ENCODE measurements at regions not wholly inside any gene's neighbourhood (a gene's known extent, or its start where the extent isn't known, plus 50 kb on each side); places are given as distances from the start of the nearest gene placed in this dataset.
"Not testable (repeated sequence)": the region's sequence is repeated elsewhere in the genome, so short reads cannot be mapped to it uniquely, and the experiment has no call there.

DNA sequence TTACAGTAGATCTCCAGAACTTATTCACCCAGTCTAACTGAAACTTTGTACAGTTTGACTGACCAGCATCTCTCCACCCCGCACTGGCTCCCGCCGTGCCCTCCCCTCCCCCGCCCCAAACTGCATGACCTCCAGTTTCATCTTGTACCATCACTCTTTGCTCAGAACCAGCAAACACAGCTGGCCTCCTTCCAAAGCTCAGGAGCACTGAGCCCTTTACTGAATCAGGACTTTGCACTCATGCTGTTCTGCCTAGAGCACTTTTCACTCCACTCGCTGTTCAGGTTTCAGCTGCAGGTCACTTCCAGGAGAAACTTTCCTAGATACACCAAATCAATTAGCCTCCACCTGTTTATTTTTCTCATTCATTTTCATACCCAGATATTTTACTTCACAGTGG is 455.3 kb upstream of the PDE3A start:
- Histone ChIP-seq H3K27me3 (ENCODE audit: control insufficient read depth, insufficient read depth) (no peaks in the 10 kb centered on the region), H3K4me1 (ENCODE audit: control insufficient read depth, insufficient read depth, low read length) (no peaks in the 10 kb centered on the region), H3K9me3 (ENCODE audit: control insufficient read depth, low read length) (no peaks in the 10 kb centered on the region), H3K27ac (ENCODE audit: low read length) (no peak overlapping the region), H3K4me3 (ENCODE audit: low read length) (no peak overlapping the region)
- DNase-seq: peak in 1 of 3 donors; percentile 51
- intact Hi-C loops (cut with DNase I): loop anchor here in 2 of 4 donors (10.0 kb wide), 3 partner anchors 138 to 692 kb away; no protein-coding TSS in a partner anchor
- 76% methylated on average over 5 of the region's 5 CpGs for WGBS
- ATAC-seq: peak in 1 of 2 donors; percentile 26

DNA sequence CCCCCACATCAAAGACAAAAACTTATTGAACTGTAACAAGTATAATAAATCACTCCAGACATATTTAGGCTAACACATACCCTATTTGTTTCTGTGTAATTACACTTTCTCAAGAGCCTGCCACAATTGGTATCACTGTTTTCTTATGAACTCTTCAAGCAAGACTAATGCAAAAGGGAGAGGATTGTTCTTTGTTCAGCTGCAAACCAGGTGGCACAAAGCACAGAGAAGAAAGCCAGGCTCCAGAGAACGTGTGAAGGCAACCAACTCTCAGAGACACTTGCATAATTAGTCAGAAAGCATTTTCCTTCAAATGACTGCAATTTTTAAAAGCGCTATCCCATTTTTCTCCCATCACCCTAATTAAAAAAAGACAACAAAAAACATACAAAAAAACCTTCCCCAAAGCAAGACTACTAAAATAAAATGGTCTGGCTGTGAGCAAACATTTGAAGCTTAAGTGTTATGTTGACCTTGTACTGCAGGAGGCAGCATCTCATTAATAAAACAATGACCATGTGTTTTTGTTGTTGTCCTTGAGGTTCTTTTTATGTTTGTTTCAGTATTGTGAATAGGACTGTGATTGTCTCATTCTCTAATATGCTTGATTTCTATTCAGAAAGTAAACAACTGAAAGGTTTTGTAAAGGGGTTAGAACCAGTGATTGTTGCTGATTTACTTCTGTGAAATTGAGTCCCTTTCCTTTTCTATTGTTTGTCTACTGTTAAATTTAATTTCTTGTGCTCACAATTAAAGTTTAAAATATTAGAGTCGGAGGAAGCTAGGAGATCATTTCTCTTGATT is 452.7 kb upstream of the PDE3A start:
- no peak for DNase-seq
- WGBS: 72% methylated on average over 3 of the region's 3 CpGs
- no peaks in the 10 kb centered on the region for H3K27me3 ChIP-seq (ENCODE audit: control insufficient read depth, insufficient read depth)
- no peaks in the 10 kb centered on the region for H3K4me1 ChIP-seq (ENCODE audit: control insufficient read depth, insufficient read depth, low read length)
- H3K27ac ChIP-seq (ENCODE audit: low read length): no peak overlapping the region
- H3K9me3 ChIP-seq (ENCODE audit: control insufficient read depth, low read length): no peaks in the 10 kb centered on the region
- no peak overlapping the region for H3K4me3 ChIP-seq (ENCODE audit: low read length)
- intact Hi-C loops (cut with DNase I): loop anchor here in 2 of 4 donors (10.0 kb wide), 3 partner anchors 141 to 689 kb away; no protein-coding TSS in a partner anchor
- peak; percentile 52 to 57 for ATAC-seq

DNA sequence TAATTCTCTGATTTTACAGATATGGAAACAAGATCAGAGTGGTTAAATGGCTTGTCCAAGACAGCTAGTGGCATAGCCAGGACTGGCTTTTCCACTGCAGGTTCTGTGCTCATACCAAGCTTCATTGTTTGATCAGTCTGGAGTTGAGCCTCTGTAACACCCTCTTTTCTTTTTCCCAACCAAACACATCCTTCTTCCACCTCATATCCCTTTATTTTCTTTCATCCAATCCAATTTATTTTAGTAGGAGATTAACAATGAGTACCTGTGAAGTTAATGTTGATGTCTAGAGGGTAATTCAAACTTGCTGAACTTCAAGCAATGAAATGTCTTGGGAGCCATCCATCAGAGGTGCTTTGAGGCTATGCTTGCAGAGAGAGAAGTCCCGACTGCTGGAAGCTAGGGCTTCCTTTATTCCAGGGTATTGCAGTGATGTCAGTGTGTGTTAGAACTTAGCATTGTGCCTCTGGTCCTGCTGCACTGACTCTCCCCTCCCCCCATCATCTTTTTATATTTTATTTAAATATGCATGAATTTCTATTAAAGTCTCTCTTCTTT is 452.1 kb upstream of the PDE3A start:
- intact Hi-C loops (cut with DNase I): loop anchor here in 2 of 4 donors (10.0 kb wide), 3 partner anchors 141 to 689 kb away; no protein-coding TSS in a partner anchor
- DNase-seq: no peak

DNA sequence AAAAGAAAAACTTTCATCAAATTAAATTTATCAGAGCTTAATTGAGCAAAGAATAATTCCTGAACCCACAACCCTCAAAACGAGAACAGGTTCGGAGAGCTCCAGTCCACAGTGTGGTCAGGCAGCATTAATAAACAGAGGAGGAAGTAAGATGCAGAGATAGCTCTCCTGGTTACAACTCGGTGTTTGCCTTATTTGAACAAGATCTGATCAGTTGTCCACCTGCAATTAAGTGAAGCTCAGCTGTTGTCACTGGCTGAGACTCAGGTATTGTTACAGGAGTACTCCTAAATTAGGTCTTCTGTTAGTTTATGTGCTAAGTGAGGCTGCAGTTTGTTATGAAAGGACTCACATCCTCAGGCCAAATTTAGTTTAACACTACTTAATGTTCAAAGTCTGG is 451.4 kb upstream of the PDE3A start:
- no peak overlapping the region for H3K4me3 ChIP-seq (ENCODE audit: low read length)
- H3K4me1 ChIP-seq (ENCODE audit: control insufficient read depth, insufficient read depth, low read length): no peaks in the 10 kb centered on the region
- DNase-seq: no peak
- 84% methylated on average over 3 of the region's 3 CpGs for WGBS
- peak in 1 of 2 donors; percentile 31 for ATAC-seq
- H3K27me3 ChIP-seq (ENCODE audit: control insufficient read depth, insufficient read depth): no peaks in the 10 kb centered on the region
- no peak overlapping the region for H3K27ac ChIP-seq (ENCODE audit: low read length)
- intact Hi-C loops (cut with DNase I): loop anchor here in 2 of 4 donors (10.0 kb wide), 3 partner anchors 142 to 688 kb away; no protein-coding TSS in a partner anchor
- H3K9me3 ChIP-seq (ENCODE audit: control insufficient read depth, low read length): no peaks in the 10 kb centered on the region

More for the DNA sequence above, 452.1 kb upstream of the PDE3A start:
- H3K27ac ChIP-seq (ENCODE audit: low read length): no peak overlapping the region
- 44% methylated on average over 1 of the region's 1 CpG for WGBS
- H3K9me3 ChIP-seq (ENCODE audit: control insufficient read depth, low read length): no peaks in the 10 kb centered on the region
- ATAC-seq: no peak
- no peaks in the 10 kb centered on the region for H3K4me1 ChIP-seq (ENCODE audit: control insufficient read depth, insufficient read depth, low read length)
- H3K4me3 ChIP-seq (ENCODE audit: low read length): no peak overlapping the region
- no peaks in the 10 kb centered on the region for H3K27me3 ChIP-seq (ENCODE audit: control insufficient read depth, insufficient read depth)

DNA sequence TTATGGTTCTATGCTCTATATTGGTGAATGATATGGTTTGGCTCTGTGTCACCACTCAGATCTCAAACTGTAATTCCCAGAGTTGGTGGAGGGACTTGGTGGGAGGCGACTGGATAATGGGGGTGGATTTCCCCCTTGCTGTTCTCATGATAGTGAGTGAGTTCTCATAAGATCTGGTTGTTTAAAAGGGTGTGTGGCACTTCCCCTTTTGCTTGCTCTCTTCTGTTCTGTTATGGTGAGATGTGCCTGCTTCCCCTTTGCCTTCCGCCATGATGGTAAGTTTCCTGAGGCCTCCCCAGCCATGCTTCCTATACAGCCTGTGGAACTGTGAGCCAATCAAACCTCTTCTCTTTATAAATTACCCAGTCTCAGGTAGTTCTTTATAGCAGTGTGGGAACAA is 446.6 kb upstream of the PDE3A start:
- intact Hi-C loops (cut with DNase I); ATAC-seq; DNase-seq; H3K9me3 ChIP-seq (ENCODE audit: control insufficient read depth, low read length); H3K27ac ChIP-seq (ENCODE audit: low read length); H3K4me1 ChIP-seq (ENCODE audit: control insufficient read depth, insufficient read depth, low read length); H3K4me3 ChIP-seq (ENCODE audit: low read length); H3K27me3 ChIP-seq (ENCODE audit: control insufficient read depth, insufficient read depth): not testable (repeated sequence)
- WGBS: 63% methylated on average over 2 of the region's 2 CpGs

DNA sequence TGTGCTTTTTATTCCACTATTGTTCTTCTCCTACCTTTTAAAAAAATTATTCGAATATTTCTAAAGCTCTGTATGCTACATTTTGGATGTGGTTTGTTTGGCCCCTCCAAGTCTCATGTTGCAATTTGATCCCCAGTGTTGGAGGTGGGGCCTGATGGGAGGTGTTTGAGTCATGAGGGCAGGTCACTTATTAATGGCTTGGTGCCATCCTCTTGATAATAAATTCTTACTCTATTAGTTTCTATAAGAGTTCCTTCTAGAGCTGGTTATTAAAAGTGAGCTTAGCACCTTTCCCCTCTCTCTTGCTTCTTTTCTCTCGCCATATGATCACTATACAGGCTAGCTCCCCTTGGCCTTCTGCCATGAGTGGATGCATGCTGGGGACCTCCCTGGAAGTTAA is 445.6 kb upstream of the PDE3A start:
- Histone ChIP-seq H3K27me3 (ENCODE audit: control insufficient read depth, insufficient read depth) (no peaks in the 10 kb centered on the region), H3K4me3 (ENCODE audit: low read length) (no peak overlapping the region), H3K9me3 (ENCODE audit: control insufficient read depth, low read length) (no peaks in the 10 kb centered on the region), H3K27ac (ENCODE audit: low read length) (no peak overlapping the region), H3K4me1 (ENCODE audit: control insufficient read depth, insufficient read depth, low read length) (no peaks in the 10 kb centered on the region)
- 89% methylated on average over 2 of the region's 2 CpGs for WGBS
- DNase-seq (no peak), ATAC-seq (no peak)
- intact Hi-C loops (cut with DNase I): no loop called here

DNA sequence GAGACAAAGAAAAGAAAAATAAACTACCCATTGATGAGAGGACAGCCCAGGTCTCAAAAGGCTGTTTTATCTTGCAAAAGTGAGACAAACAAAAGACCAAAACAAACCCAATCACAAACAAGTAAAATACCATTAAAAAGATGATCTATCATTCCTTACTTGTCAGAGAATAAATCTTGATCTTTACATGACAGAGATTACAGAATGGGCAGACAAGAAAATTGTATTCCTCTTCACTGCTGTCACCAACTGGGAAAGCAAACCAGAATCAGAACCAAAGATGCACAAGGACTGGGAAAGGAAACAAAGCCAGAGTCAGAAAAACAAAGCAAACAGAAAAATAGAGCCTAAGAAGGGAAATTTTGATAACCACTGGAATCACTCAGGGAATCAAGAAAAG is 444.0 kb upstream of the PDE3A start:
- H3K27me3 ChIP-seq (ENCODE audit: control insufficient read depth, insufficient read depth): no peaks in the 10 kb centered on the region
- intact Hi-C loops (cut with DNase I): no loop called here
- no peak overlapping the region for H3K4me3 ChIP-seq (ENCODE audit: low read length)
- H3K9me3 ChIP-seq (ENCODE audit: control insufficient read depth, low read length): no peaks in the 10 kb centered on the region
- DNase-seq (no peak), ATAC-seq (no peak)
- H3K27ac ChIP-seq (ENCODE audit: low read length): no peak overlapping the region
- no peaks in the 10 kb centered on the region for H3K4me1 ChIP-seq (ENCODE audit: control insufficient read depth, insufficient read depth, low read length)

DNA sequence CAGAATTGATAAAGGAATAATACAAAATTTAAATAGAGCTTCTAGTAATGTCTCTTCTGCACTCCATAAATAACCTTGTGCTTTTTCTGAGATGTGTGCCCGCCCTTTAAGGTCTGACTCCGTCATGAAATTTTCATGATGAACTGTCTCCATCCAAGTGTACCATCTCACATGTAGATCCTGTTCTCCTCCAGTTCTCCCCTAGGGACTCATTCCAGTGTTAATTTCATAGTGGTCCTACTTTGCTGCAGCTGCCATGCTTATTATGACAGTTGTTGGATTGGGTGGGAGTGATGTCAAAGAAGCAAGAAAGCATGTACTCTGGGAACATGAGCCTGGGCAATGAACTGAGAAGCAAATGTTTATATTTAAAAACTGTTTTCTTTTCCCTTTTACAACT is 442.5 kb upstream of the PDE3A start:
- ATAC-seq (no peak), DNase-seq (no peak)
- Histone ChIP-seq H3K27ac (ENCODE audit: low read length) (no peak overlapping the region), H3K27me3 (ENCODE audit: control insufficient read depth, insufficient read depth) (no peaks in the 10 kb centered on the region), H3K4me1 (ENCODE audit: control insufficient read depth, insufficient read depth, low read length) (no peaks in the 10 kb centered on the region), H3K9me3 (ENCODE audit: control insufficient read depth, low read length) (no peaks in the 10 kb centered on the region), H3K4me3 (ENCODE audit: low read length) (no peak overlapping the region)
- intact Hi-C loops (cut with DNase I): no loop called here
- over 99% methylated on average over 2 of the region's 2 CpGs for WGBS

DNA sequence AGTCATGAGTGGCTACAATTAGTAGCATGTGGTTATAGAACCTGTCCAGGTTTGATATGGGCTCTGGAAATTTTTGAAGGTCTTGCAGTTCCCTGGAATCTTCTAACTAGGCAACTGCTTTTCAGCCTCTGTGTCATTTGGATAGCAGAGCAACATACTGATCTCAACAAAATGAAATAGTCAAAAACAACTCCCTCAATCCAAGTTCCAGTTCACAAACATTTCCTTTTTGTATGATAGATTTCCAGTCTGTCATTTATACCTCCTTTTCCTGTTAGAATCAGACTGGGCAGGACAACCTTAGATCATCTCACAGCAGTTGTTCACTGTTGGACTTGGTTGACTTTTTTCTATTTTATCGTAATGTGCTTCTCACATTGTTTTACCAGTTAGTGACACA is 442.1 kb upstream of the PDE3A start:
- Histone ChIP-seq H3K4me1 (ENCODE audit: control insufficient read depth, insufficient read depth, low read length) (no peaks in the 10 kb centered on the region), H3K27me3 (ENCODE audit: control insufficient read depth, insufficient read depth) (no peaks in the 10 kb centered on the region), H3K9me3 (ENCODE audit: control insufficient read depth, low read length) (no peaks in the 10 kb centered on the region), H3K4me3 (ENCODE audit: low read length) (no peak overlapping the region), H3K27ac (ENCODE audit: low read length) (no peak overlapping the region)
- 65% methylated on average over 1 of the region's 1 CpG for WGBS
- ATAC-seq (no peak), DNase-seq (no peak)
- intact Hi-C loops (cut with DNase I): no loop called here

DNA sequence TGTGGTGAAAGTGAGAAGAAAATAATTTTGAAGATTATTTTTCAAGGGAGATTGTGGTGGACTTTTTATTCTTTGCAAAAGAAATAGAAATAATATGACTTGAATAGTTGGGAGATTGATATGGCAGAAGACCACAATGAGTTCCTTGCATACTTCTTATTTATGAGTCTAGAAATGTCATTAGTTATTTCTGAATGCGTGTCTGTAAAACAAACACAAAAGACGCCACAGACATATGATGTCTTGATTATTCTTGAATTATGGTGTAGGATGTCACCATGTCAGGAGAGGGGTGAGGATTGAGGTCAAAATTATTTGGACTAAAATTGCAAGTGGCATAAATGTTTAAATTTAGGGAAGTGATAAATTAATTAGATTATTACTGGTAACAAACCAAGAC is 440.7 kb upstream of the PDE3A start:
- Histone ChIP-seq H3K9me3 (ENCODE audit: control insufficient read depth, low read length) (no peaks in the 10 kb centered on the region), H3K27ac (ENCODE audit: low read length) (no peak overlapping the region), H3K4me1 (ENCODE audit: control insufficient read depth, insufficient read depth, low read length) (no peaks in the 10 kb centered on the region), H3K27me3 (ENCODE audit: control insufficient read depth, insufficient read depth) (no peaks in the 10 kb centered on the region), H3K4me3 (ENCODE audit: low read length) (no peak overlapping the region)
- WGBS: 93% methylated on average over 2 of the region's 2 CpGs
- DNase-seq: no peak
- ATAC-seq: no peak
- intact Hi-C loops (cut with DNase I): no loop called here

DNA sequence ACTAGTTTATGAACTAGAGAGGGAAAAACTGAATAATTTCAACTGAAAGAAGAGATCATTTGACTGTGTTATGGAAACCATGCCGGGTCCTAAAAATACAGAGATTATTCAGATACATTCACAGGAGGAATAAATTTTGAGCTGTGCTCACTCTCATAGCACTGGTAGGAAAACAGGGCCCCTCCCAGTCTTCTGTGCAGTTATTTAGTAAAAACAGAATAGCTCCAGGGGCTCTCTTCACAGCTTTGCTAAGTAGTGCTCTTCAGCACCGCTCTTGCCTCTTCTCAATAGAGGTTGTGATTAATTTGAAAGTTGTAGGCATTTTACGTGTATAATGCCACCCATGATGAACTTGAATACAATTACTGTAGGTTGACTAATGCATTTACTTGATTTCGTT is 435.9 kb upstream of the PDE3A start:
- H3K4me3 ChIP-seq (ENCODE audit: low read length): no peak overlapping the region
- 91% methylated on average over 4 of the region's 4 CpGs for WGBS
- H3K27ac ChIP-seq (ENCODE audit: low read length): no peak overlapping the region
- no peak for ATAC-seq
- intact Hi-C loops (cut with DNase I): no loop called here
- no peaks in the 10 kb centered on the region for H3K4me1 ChIP-seq (ENCODE audit: control insufficient read depth, insufficient read depth, low read length)
- H3K27me3 ChIP-seq (ENCODE audit: control insufficient read depth, insufficient read depth): no peaks in the 10 kb centered on the region
- no peak for DNase-seq
- H3K9me3 ChIP-seq (ENCODE audit: control insufficient read depth, low read length): no peaks in the 10 kb centered on the region
